ENCODE measurements at regions not wholly inside any gene's neighbourhood (a gene's known extent, or its start where the extent isn't known, plus 50 kb on each side); places are given as distances from the start of the nearest gene placed in this dataset.
A peak's percentile ranks its signal among the peaks of the same experiment; 100 is the strongest.
"Not testable (repeated sequence)": the region's sequence is repeated elsewhere in the genome, so short reads cannot be mapped to it uniquely, and the experiment has no call there.

GRCh38 chr2:163046615-163047014 is 208.0 kb upstream of the KCNH7 start:
- no peak for DNase-seq

DNA sequence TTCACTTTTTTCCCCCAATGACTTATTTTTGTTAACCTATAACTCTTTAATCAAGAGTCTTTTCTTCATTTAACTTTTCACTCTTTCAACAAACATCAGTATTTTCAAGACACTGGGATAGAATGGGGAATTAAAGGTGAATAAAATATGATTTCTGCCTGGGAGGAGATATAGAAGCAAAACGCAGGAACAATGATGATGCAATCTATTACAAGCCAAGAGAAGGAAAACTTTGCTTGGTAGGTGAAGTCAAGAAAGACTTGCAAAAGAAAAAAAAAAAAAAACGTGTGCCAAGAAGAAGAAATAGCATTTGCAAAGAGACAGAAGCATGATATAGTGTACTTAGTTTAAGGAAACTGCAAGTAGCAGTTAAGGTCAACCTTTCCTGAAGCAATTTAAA is 207.3 kb upstream of the KCNH7 start:
- no peak for DNase-seq

GRCh38 chr2:163044114-163044513 is 205.5 kb upstream of the KCNH7 start:
- DNase-seq = no peak

DNA sequence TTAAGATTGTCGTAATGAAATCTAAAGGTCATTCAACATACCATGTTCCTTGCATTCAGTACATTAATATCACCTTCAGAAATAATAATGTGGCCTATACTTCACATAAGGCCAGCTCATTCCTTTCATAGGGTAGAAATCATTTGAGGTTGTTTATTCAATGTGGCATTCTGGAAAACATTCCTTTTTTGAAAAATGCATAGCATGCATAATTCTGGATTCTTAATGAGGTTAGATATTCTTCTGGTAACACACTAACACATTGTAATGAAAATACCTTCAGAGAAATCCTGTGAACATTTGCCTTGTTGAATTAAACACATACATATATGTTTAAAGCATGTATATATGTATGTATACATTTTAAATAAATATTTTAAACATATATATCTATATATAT is 204.6 kb upstream of the KCNH7 start:
- DNase-seq = no peak

DNA sequence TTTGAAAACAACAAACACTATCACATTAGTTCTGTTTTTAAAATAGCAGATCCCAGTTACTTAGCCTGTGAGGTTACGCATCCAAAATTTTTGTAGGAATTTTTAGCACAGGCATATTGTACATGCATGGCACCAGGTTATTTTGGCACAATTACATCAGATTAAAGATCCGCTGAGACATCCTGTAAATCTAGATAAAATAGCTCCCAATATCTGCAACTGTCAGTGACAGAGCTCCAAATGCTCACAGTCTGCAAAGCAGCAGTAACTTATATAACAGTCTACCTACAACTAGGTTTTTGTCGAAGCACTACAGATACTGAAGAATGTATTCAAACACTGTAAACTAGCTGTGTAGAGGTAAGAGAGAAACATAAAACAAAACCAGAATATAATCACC is 200.7 kb upstream of the KCNH7 start:
- DNase-seq = no peak

DNA sequence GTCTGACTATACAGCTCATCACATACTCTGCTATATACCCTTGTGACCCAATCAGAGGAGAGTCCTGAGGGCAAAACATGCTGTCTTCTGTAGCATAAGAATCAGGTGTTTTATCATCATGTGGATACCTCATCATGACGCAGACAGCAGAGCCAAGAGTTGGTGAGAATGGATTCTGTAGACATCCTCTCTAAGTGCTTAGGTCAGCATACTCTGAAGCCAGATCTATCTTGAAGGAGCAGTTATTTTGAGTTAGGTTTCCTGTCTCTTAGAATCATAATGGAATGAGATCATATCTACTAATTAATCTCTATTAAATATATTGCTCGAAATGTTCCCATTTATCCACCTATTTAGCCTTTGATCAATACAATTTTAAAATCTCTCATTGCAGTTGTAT is 190.2 kb upstream of the KCNH7 start:
- no peak for DNase-seq

- not testable (repeated sequence) for DNase-seq
Observed at GRCh38 chr2:163026136-163026775, 187.7 kb upstream of the KCNH7 start.

GRCh38 chr2:163016882-163017281 is 178.3 kb upstream of the KCNH7 start:
- not testable (repeated sequence) for DNase-seq

GRCh38 chr2:163011000-163011399 is 172.4 kb upstream of the KCNH7 start:
- no peak for DNase-seq

- no peak for DNase-seq
Observed at GRCh38 chr2:163008642-163009041, 170.1 kb upstream of the KCNH7 start.

GRCh38 chr2:162994718-162995117 is 156.2 kb upstream of the KCNH7 start:
- no peak for DNase-seq

GRCh38 chr2:162992828-162993227 is 154.3 kb upstream of the KCNH7 start:
- no peak for DNase-seq

DNA sequence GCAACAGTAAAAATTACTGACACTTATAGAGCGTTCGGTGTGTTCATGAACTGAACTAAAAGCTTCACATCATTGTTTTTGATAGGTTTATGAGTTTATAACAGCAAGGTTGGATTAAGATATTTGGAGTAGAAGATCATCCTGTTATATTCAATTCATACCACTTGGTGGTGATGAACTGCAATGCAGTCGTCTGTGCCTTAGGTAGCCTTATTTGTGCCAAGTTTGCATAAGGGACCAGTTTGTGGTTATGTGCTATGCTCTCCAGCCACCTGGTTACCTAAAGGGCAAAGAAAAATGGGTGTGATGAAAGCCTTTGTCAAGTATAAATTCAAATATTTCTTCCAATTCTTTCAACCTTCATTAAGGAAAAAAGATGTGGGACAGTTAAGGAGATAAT is 150.9 kb upstream of the KCNH7 start:
- DNase-seq = peak; percentile 40 to 42

GRCh38 chr2:162974771-162975170 is 136.2 kb upstream of the KCNH7 start:
- no peak for DNase-seq

DNA sequence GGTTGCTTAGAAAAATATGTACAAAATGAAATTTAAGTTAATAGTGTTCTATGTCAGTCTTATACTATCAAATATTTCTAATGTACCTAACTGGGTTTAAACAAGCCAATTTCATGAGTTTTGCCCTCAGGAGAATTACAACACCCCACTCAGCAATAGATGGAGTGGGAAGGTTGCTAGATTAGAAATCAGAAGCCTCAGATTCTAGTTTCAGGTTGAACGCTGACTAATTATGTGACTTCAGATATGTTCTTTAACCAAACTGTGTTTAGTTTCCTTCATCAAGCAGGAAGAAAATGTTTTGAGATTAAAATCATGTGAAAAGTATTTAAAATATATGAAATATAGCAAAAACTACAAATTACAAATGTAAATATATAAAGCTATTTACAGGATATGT is 133.8 kb upstream of the KCNH7 start:
- DNase-seq = no peak

- DNase-seq = no peak
Observed at GRCh38 chr2:162968306-162968705, 129.7 kb upstream of the KCNH7 start.

DNA sequence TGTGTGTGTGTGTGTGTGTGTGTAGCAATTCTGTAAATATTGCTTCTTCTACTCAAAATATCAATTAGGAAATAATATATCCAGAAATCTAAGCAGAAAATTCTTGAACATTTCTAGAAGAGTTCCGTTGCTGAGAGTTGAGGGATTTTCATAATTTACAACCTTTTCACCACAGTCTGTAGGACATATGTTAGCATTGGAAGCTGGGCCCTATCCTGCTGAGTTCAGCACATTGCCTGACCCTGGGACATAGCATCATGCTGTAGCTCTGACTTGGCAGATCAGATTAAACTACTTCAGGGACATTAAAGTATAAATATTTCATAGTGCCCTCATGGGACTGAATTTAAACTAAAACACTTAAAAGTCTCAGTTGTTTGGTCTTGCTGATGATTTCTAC is 129.2 kb upstream of the KCNH7 start:
- DNase-seq = no peak

DNA sequence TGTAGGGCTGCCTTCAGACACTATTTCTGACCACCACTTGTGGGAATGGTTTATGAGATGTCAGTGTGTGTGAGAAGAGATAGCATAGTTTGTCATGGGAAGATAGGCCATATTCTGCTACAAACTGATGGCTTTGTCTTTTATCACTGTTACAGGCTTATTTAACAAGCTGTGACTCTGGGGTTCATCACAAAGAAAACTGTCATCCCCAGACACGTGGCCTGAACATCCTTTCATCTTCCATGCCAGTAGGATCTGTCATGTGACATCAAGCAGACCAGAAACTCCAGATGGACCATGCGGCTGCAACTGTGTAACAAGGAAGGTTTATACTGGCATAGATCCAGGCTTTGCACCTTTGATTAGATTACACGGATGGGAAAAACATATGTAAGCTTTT is 128.6 kb upstream of the KCNH7 start:
- no peak for DNase-seq

GRCh38 chr2:162965191-162965590 is 126.6 kb upstream of the KCNH7 start:
- no peak for DNase-seq

DNA sequence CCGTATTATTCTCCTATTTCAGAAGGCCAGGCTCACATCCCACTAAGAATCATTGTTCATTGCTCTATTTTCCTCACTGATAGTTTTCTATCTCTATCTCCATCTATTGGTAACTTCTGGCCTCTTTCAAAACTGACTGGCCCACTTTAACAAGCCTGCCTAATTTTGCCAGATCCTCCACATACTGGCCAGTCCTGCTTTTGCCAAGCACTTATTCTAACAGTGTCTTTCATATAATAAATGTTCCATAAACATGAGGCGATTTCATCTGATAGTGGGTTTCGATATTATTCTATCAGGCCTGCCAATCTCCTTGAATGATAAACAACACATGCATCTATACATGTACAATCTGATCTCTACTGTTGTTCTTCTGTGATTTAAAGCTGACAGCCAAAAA is 125.9 kb upstream of the KCNH7 start:
- DNase-seq = no peak

- DNase-seq = no peak
Observed at GRCh38 chr2:162963156-162963555, 124.6 kb upstream of the KCNH7 start.

DNA sequence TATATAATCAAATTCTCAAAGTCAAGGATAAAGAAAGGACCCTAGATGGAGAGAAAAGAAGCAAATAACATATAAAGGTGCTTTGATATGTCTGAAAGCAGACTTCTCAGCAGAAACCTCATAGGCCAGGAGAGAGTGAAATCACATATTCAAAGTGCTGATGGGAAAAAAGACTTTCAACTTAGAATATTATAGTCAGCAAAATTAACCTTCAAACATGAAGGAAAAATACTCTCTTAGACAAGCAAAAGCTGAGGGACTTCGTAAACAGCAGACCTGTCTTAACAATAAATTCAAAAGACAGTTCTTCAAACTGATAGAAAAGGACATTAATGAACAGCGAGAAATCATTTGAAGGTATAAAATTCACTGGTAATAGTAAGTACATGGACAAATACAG is 107.2 kb upstream of the KCNH7 start:
- DNase-seq = no peak

GRCh38 chr2:162938387-162938786 is 99.8 kb upstream of the KCNH7 start:
- DNase-seq = no peak

DNA sequence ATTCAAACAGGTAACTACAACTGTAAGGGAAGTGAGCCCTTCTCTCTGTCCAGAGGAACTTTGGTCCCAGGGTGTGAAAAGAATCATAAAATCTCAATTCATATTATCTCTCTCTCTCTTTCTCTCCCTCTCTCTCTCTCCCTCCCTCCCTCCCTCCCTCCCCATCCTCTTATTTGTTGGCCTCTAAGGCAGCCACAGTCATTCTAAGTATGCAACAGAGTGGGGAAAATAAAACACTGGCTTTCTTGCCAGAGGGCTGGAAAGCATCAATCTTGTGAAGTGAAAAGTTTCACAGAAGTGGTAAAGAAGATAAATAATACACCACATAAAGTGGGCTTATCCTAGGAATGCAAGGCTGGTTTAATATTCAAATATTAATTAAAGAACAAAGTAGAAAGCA is 95.6 kb upstream of the KCNH7 start:
- DNase-seq = no peak

- DNase-seq = no peak
Observed at GRCh38 chr2:162932416-162932815, 93.8 kb upstream of the KCNH7 start.

- no peak for DNase-seq
Observed at GRCh38 chr2:162929571-162929970, 91.0 kb upstream of the KCNH7 start.

Data from Kasumi-1 (cell line).